Endodermal cell (in vitro differentiated cells): ENCODE measurements at regions not wholly inside any gene's neighbourhood (a gene's known extent, or its start where the extent isn't known, plus 50 kb on each side); places are given as distances from the start of the nearest gene placed in this dataset.
"Not testable (repeated sequence)": the region's sequence is repeated elsewhere in the genome, so short reads cannot be mapped to it uniquely, and the experiment has no call there.

ENCODE experiments used
- DNase-seq: peaks from one replicate; pipeline ENCODE4 v3.0.0-alpha.2; 2017
- H3K27ac ChIP-seq: 2 replicates; pipeline ENCODE4 v1.5.1; 2013; ENCODE audit warnings: mild to moderate bottlenecking, low read depth, low read length, moderate library complexity
- H3K27me3 ChIP-seq: 2 replicates; pipeline ENCODE4 v1.6.1; 2013; ENCODE audit warnings: mild to moderate bottlenecking, low read length, moderate library complexity; ENCODE audit not compliant: insufficient read depth, control insufficient read depth, poor library complexity, severe bottlenecking
- H3K36me3 ChIP-seq: 2 replicates; pipeline ENCODE4 v1.7.0; 2013; ENCODE audit warnings: mild to moderate bottlenecking, low read length, moderate library complexity; ENCODE audit not compliant: control insufficient read depth, insufficient read depth
- H3K4me1 ChIP-seq: one replicate; pipeline ENCODE4 v1.7.0; 2013; ENCODE audit warnings: low read length; ENCODE audit not compliant: control insufficient read depth, insufficient read depth
- H3K4me3 ChIP-seq: 2 replicates; pipeline ENCODE4 v1.5.1; 2013; ENCODE audit warnings: mild to moderate bottlenecking, low read length, moderate library complexity
- H3K9ac ChIP-seq: 2 replicates; pipeline ENCODE4 v1.6.1; 2013; ENCODE audit warnings: mild to moderate bottlenecking, low read length, moderate library complexity; ENCODE audit not compliant: poor library complexity, severe bottlenecking; ENCODE audit errors: extremely low read depth
- H3K9me3 ChIP-seq: 2 replicates; pipeline ENCODE4 v1.6.1; 2013; ENCODE audit warnings: mild to moderate bottlenecking, low read length, moderate library complexity; ENCODE audit not compliant: control insufficient read depth
- H3K27ac Mint-ChIP-seq: 2 replicates; pipeline ENCODE4 v1.8.0; 2020; ENCODE audit warnings: mixed read lengths
- H3K27me3 Mint-ChIP-seq: 2 replicates; pipeline ENCODE4 v1.8.0; 2021; ENCODE audit warnings: mild to moderate bottlenecking, mixed read lengths; ENCODE audit not compliant: insufficient read depth
- H3K36me3 Mint-ChIP-seq: 2 replicates; pipeline ENCODE4 v1.8.0; 2020; ENCODE audit warnings: low read depth, mixed read lengths
- H3K4me1 Mint-ChIP-seq: 2 replicates; pipeline ENCODE4 v1.8.0; 2020; ENCODE audit warnings: mixed read lengths
- H3K4me3 Mint-ChIP-seq: 2 replicates; pipeline ENCODE4 v1.8.0; 2020; ENCODE audit warnings: mild to moderate bottlenecking, moderate library complexity, mixed read lengths
- H3K9me3 Mint-ChIP-seq: 2 replicates; pipeline ENCODE4 v1.8.0; 2020; ENCODE audit warnings: mild to moderate bottlenecking, mixed read lengths
- CTCF ChIP-seq: fragments of 200-600 bp; sonication (generic); conservative IDR thresholded peaks from 2 replicates; pipeline ENCODE4 v1.5.0; 2021; ENCODE audit warnings: antibody characterized with exemption, mild to moderate bottlenecking
- WGBS, 2 experiments: methylation state at CpG; one replicate each; pipeline versions ENCODE4 v1.1.5 to v1.1.7; 2013; ENCODE audit warnings: missing lambda C conversion rate in 2 of 2, mixed read lengths in 1 of 2; ENCODE audit not compliant: insufficient coverage in 1 of 2, insufficient read length in 1 of 2; 5-methylcytosine and 5-hydroxymethylcytosine counted together

- no peaks in the 10 kb centered on the region for H3K9me3 ChIP-seq
- 90 to 93% methylated on average over 2 to 6 of the region's 6 CpGs for WGBS, 2 experiments
- H3K4me1 ChIP-seq: no peaks in the 10 kb centered on the region
- H3K36me3 ChIP-seq: no peaks in the 10 kb centered on the region
- Mint-ChIP-seq H3K36me3 (no peaks in the 10 kb centered on the region), H3K27ac (no peak overlapping the region), H3K4me1 (no peaks in the 10 kb centered on the region), H3K4me3 (no peak overlapping the region), H3K27me3 (peaks cover 2% of the 10 kb centered on the region), H3K9me3 (peaks cover 5% of the 10 kb centered on the region)
- H3K4me3 ChIP-seq: no peak overlapping the region
- H3K27me3 ChIP-seq: no peaks in the 10 kb centered on the region
- no peak for DNase-seq
- TF ChIP-seq CTCF: no peak
- H3K27ac ChIP-seq: no peak overlapping the region
- no peak overlapping the region for H3K9ac ChIP-seq
Observed at GRCh38 chr10:61257136-61257535, 196.0 kb downstream of the TMEM26 start.

GRCh38 chr10:61252326-61252725 lies 200.9 kb downstream of the TMEM26 start:
- H3K4me3 ChIP-seq, H3K36me3 Mint-ChIP-seq, H3K4me3 Mint-ChIP-seq, H3K9me3 ChIP-seq, H3K4me1 Mint-ChIP-seq, H3K27ac ChIP-seq, H3K4me1 ChIP-seq, H3K9me3 Mint-ChIP-seq, H3K27me3 ChIP-seq, H3K27me3 Mint-ChIP-seq, H3K27ac Mint-ChIP-seq, DNase-seq, H3K9ac ChIP-seq, H3K36me3 ChIP-seq: not testable (repeated sequence)
- 80% methylated on average over 1 of the region's 1 CpG; no CpG with 5 or more reads in 1 of the 2 experiments for WGBS, 2 experiments

GRCh38 chr10:61251089-61251488 lies 202.1 kb downstream of the TMEM26 start:
- no peaks in the 10 kb centered on the region for H3K4me1 Mint-ChIP-seq
- H3K27me3 ChIP-seq: no peaks in the 10 kb centered on the region
- no peaks in the 10 kb centered on the region for H3K36me3 Mint-ChIP-seq
- DNase-seq: no peak
- no peaks in the 10 kb centered on the region for H3K9me3 ChIP-seq
- H3K27ac ChIP-seq: no peak overlapping the region
- peaks cover 9% of the 10 kb centered on the region for H3K27me3 Mint-ChIP-seq
- no peaks in the 10 kb centered on the region for H3K4me1 ChIP-seq
- WGBS, 2 experiments: 78 to 96% methylated on average over 1 of the region's 1 CpG
- no peak for TF ChIP-seq CTCF
- no peak overlapping the region for H3K4me3 ChIP-seq
- no peak overlapping the region for H3K27ac Mint-ChIP-seq
- no peaks in the 10 kb centered on the region for H3K36me3 ChIP-seq
- no peak overlapping the region for H3K9ac ChIP-seq
- peaks cover 5% of the 10 kb centered on the region for H3K9me3 Mint-ChIP-seq
- no peak overlapping the region for H3K4me3 Mint-ChIP-seq

- no peaks in the 10 kb centered on the region for H3K36me3 ChIP-seq
- no peak overlapping the region for H3K27ac Mint-ChIP-seq
- H3K27ac ChIP-seq: no peak overlapping the region
- H3K36me3 Mint-ChIP-seq: no peaks in the 10 kb centered on the region
- H3K9ac ChIP-seq: no peak overlapping the region
- no peaks in the 10 kb centered on the region for H3K4me1 ChIP-seq
- H3K4me3 Mint-ChIP-seq: no peak overlapping the region
- H3K4me1 Mint-ChIP-seq: no peaks in the 10 kb centered on the region
- no peak overlapping the region for H3K4me3 ChIP-seq
- TF ChIP-seq CTCF: no peak
- no peaks in the 10 kb centered on the region for H3K9me3 ChIP-seq
- no peak for DNase-seq
- H3K27me3 Mint-ChIP-seq: peaks cover 9% of the 10 kb centered on the region
- no peaks in the 10 kb centered on the region for H3K27me3 ChIP-seq
- peaks cover 5% of the 10 kb centered on the region for H3K9me3 Mint-ChIP-seq
- 76% methylated on average over 2 of the region's 2 CpGs; no CpG with 5 or more reads in 1 of the 2 experiments for WGBS, 2 experiments
Observed at GRCh38 chr10:61250131-61250530, 203.1 kb downstream of the TMEM26 start.
